GM10266 (cell line): ENCODE measurements at regions not wholly inside any gene's neighbourhood (a gene's known extent, or its start where the extent isn't known, plus 50 kb on each side); places are given as distances from the start of the nearest gene placed in this dataset.
"Not testable (repeated sequence)": the region's sequence is repeated elsewhere in the genome, so short reads cannot be mapped to it uniquely, and the experiment has no call there.

Source experiments
- DNase-seq: peaks from one replicate; pipeline ENCODE4 v3.0.0; 2012; ENCODE audit errors: extremely low spot score
- TF ChIP-seq, protein P1 (sequence below): IDR thresholded peaks from 2 replicates; pipeline ENCODE4 v1.5.1; 2012; ENCODE audit warnings: mild to moderate bottlenecking, low read depth; ENCODE audit not compliant: control insufficient read depth, insufficient read depth; ENCODE audit errors: missing control alignments

DNA sequence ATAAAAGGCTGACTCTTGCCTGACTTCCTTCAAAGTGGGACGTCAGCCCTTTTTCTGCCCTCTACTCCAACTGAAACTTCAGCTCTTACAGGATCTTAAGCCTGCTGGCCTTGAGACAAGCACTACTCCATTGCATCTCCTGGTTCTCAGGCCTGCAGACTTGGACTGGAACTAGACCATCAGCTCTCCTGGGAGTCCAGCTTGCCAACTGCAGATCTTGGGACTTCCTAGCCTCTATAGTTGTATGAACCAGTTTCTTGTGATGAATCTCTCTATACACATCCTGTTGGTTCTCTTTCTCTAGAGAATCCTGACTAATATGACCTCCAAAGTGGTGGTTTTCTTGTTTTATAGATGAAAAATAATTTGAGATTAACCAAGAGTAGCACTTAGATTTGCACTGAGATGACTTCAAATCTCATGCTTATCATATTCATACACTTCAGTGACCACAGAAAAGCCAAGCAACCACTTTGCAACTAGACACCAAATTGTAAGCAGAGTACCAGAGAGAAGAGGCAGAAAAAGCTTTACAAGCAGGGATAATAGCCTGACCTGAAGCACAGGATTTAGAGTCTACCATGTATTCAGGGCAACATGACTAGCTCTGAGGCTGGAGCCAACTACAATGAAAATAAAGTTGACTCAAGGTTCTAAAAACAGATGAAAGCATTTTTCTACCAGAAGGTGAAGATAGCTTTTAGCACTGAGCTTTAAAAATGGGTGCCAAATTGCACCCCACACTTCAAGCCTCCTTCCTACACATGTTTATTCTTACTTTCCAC, 661.3 kb upstream of the USP24 start:
- TF ChIP-seq, protein P1, sequence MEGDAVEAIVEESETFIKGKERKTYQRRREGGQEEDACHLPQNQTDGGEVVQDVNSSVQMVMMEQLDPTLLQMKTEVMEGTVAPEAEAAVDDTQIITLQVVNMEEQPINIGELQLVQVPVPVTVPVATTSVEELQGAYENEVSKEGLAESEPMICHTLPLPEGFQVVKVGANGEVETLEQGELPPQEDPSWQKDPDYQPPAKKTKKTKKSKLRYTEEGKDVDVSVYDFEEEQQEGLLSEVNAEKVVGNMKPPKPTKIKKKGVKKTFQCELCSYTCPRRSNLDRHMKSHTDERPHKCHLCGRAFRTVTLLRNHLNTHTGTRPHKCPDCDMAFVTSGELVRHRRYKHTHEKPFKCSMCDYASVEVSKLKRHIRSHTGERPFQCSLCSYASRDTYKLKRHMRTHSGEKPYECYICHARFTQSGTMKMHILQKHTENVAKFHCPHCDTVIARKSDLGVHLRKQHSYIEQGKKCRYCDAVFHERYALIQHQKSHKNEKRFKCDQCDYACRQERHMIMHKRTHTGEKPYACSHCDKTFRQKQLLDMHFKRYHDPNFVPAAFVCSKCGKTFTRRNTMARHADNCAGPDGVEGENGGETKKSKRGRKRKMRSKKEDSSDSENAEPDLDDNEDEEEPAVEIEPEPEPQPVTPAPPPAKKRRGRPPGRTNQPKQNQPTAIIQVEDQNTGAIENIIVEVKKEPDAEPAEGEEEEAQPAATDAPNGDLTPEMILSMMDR: no peak
- no peak for DNase-seq

DNA sequence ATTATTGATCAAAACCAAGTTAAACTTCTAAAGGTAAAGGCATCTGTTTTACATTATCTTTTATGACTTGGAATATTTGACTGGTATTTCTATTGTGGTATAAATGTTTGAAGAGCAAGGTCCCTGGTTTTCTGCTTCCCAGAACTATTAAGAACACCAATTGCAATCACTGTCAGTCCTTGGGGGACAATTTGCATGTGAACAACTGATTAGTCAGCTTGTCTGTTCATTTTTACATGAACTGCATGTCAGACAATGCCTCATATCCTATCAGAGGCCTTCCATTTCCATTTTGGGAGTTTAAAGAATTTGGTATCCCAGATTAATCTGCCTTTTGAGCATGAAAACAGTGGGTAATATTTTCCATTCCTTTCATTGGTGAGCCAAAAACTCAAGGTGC, 654.9 kb upstream of the USP24 start:
- TF ChIP-seq, protein P1: no peak
- DNase-seq: no peak

DNA sequence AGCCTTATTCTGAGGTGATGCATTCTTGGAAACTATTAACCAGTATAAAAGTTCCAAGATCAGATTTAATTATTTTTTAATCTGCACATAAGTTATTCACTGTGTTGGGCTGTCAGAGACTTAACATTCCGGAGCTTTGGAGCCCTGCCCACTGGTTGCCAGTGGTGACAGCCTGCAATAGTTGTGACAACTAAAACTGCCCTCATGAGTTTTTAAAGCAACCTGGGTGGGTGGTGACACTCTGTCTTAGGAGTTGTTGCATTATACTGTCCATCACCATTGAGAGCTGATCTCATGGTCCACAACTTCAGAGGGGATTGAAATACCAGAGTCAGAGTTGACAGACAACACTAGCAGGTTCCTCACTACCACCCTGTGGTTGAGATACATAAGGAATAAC, 653.9 kb upstream of the USP24 start:
- no peak for DNase-seq
- TF ChIP-seq, protein P1: no peak

DNA sequence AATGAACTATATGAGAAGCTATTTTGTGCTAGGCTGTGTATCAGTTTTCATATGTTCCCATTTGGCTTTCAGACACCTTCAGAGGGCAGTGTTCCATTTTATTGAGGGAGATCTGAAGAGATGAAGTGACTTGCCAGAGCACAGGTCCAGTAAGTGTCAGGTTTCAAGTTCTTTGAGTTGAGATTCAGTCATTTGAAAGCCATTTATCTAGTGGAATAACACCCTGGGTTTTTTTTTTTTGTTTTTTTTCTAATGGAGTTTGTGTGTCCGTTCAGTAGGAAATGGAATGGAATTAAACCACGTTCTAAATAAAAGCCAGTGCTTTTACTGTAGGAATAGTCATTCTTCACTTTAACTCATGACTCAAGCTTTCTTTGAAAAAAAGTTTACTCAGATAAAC, 652.9 kb upstream of the USP24 start:
- TF ChIP-seq, protein P1: no peak
- DNase-seq: no peak

DNA sequence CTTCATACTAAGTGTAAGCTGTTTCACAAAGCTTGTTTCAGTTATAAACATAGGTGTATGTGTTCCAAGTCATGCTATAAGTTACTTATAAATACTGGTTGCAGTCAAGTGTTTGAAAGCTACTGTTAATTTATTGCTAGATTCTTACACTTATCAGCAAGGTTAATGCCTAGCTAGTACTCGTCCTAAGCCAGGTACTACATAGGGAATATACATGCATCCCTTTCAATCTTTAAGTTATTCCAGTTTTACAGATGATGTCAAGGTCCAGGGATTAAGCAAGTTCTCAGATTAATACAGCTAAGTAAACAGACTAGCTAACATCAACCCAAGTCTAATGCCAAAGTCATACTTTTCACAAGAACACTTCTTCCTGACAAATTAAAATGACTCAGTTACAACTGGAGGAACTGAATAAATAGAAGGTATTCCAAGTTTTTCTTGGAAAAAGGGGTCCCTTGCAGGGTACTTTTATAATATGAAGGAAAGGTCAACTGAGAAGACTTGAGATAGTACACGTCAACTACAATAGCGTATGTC, 652.2 kb upstream of the USP24 start:
- TF ChIP-seq, protein P1: no peak
- DNase-seq: no peak

DNA sequence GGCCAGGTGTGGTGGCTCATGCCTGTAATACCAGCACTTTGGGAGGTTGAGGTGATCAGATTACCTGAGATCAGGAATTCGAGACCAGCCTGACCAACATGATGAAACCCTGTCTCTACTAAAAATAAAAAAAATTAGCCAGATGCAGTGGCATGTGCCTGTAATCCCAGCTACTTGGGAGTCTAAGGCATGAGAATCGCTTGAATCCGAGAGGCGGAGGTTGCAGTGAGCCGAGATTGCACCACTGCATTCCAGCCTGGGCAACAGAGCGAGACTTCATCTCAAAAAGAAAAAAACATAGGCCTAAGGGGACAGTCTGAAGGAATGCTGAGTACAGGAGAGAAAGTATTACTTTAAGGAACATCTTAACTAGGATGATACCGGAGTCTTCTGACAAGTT, 650.6 kb upstream of the USP24 start:
- not testable (repeated sequence) for DNase-seq

DNA sequence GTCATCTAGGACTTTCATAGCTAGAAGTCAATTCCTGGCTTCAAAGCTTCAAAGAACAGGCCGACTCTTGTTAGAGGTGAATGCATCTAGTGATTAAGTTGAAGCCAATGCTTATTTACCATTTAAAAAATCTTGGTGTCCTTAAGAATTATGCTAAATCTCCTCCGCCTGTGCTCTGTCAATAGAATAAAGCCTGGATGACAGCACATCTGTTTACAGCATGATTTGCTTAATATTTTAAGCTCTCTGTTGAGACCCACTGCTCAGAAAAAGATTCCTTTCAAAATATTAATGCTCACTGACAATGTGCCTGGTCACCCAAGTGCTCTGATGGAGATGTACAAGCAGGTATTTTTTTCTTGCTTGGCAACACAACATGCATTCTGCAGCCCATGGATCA, 649.1 kb upstream of the USP24 start:
- no peak for DNase-seq
- TF ChIP-seq, protein P1: no peak
